Stomach (tissue), 4 donors: ENCODE measurements at regions not wholly inside any gene's neighbourhood (a gene's known extent, or its start where the extent isn't known, plus 50 kb on each side); places are given as distances from the start of the nearest gene placed in this dataset.

ENCODE experiments used
- CTCF ChIP-seq, 7 experiments: fragments of 450-650 bp in 4 of 7; fragments of 200-600 bp in 3 of 7; sonication (generic) in 3 of 7; IDR thresholded peaks; one replicate each; pipeline ENCODE4 v1.5.1; 2016 to 2019; ENCODE audit warnings: antibody characterized with exemption in 7 of 7, control low read depth in 2 of 7, mild to moderate bottlenecking in 1 of 7
- POLR2A ChIP-seq, 4 donors: fragments of 450-650 bp; IDR thresholded peaks; one replicate each; pipeline ENCODE4 v1.6.1; 2016; ENCODE audit warnings: antibody characterized with exemption in 4 of 4, control low read depth in 2 of 4, mild to moderate bottlenecking in 1 of 4, moderate library complexity in 1 of 4

- TF ChIP-seq CTCF (IDR thresholded peaks at IDR 0.05) = no peak
- no peak for TF ChIP-seq POLR2A (IDR thresholded peaks at IDR 0.05)
These were observed 1246.4 kb downstream of the SLC16A7 start for GRCh38 chr12:60842181-60842580.
